OCI-M1 (cell line): ENCODE measurements at regions not wholly inside any gene's neighbourhood (a gene's known extent, or its start where the extent isn't known, plus 50 kb on each side); places are given as distances from the start of the nearest gene placed in this dataset.
"Not testable (repeated sequence)": the region's sequence is repeated elsewhere in the genome, so short reads cannot be mapped to it uniquely, and the experiment has no call there.

ENCODE experiments used
- DNase-seq: peaks from one replicate; lab custom pipeline; 2025; lab: John Stamatoyannopoulos, UW

- DNase-seq, result not testable (repeated sequence)
Observed at GRCh38 chr7:76117306-76117991, 69.5 kb downstream of the MDH2 start.

- peak; percentile 26 for DNase-seq
Observed at GRCh38 chr7:76118253-76119036, 70.5 kb downstream of the MDH2 start.

- no peak for DNase-seq
Observed at GRCh38 chr7:76121044-76121443, 73.1 kb downstream of the MDH2 start.

- DNase-seq, result no peak
Observed at GRCh38 chr7:76122516-76123239, 74.8 kb downstream of the MDH2 start.

- no peak for DNase-seq
Observed at GRCh38 chr7:76123316-76123715, 75.4 kb downstream of the MDH2 start.

GRCh38 chr7:76125560-76125959, 76.1 kb upstream of the SRRM3 start:
- DNase-seq, result no peak

- DNase-seq, result no peak
Observed at GRCh38 chr7:76126632-76127031, 75.1 kb upstream of the SRRM3 start.

GRCh38 chr7:76129366-76129765, 72.3 kb upstream of the SRRM3 start:
- DNase-seq, result no peak

GRCh38 chr7:76129836-76130235, 71.9 kb upstream of the SRRM3 start:
- DNase-seq, result no peak

- peak; percentile 52 for DNase-seq
Observed at GRCh38 chr7:76130661-76131060, 71.0 kb upstream of the SRRM3 start.

GRCh38 chr7:76131887-76132286, 69.8 kb upstream of the SRRM3 start:
- DNase-seq, result not testable (repeated sequence)

- no peak for DNase-seq
Observed at GRCh38 chr7:76133164-76133775, 68.4 kb upstream of the SRRM3 start.

GRCh38 chr7:76133839-76134238, 67.9 kb upstream of the SRRM3 start:
- no peak for DNase-seq

GRCh38 chr7:76135263-76135662, 66.4 kb upstream of the SRRM3 start:
- not testable (repeated sequence) for DNase-seq

- DNase-seq, result not testable (repeated sequence)
Observed at GRCh38 chr7:76138577-76139313, 63.0 kb upstream of the SRRM3 start.

GRCh38 chr7:76139670-76140069, 62.0 kb upstream of the SRRM3 start:
- peak; percentile 30 for DNase-seq

GRCh38 chr7:76140259-76140658, 61.4 kb upstream of the SRRM3 start:
- not testable (repeated sequence) for DNase-seq

- DNase-seq, result no peak
Observed at GRCh38 chr7:76142861-76143260, 58.8 kb upstream of the SRRM3 start.

- DNase-seq, result not testable (repeated sequence)
Observed at GRCh38 chr7:76144664-76145270, 56.9 kb upstream of the SRRM3 start.

GRCh38 chr7:76146374-76146773, 55.3 kb upstream of the SRRM3 start:
- no peak for DNase-seq

- not testable (repeated sequence) for DNase-seq
Observed at GRCh38 chr7:76148947-76149346, 52.7 kb upstream of the SRRM3 start.
